ENCODE measurements at regions not wholly inside any gene's neighbourhood (a gene's known extent, or its start where the extent isn't known, plus 50 kb on each side); places are given as distances from the start of the nearest gene placed in this dataset.

- no peak for DNase-seq (ENCODE audit: low read depth in 2 of 2)
Observed at GRCh38 chr10:4492202-4492601, 333.8 kb upstream of the AKR1E2 start.

DNA sequence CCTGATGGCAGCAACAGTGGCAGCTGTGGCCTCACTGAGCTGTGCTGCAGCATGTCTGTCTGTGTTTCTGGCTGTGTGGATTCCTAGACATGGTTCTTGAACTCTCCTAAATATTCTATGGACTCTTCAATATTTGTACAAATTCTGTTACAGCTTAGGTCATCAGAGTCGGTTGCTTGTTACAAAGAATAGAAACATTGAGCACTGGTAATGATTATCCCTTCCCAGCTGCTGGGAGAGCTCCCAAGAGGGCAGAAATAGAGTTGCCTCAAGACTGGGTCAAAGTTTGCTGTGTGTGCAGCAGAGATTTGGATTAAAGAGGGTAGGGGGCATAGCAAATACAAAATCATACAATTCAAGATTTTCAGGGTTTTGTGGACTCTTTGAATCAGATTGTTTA lies 337.1 kb upstream of the AKR1E2 start:
- DNase-seq (ENCODE audit: low read depth in 2 of 2), result no peak

GRCh38 chr10:4485636-4486035 lies 340.4 kb upstream of the AKR1E2 start:
- DNase-seq (ENCODE audit: low read depth in 2 of 2), result no peak

DNA sequence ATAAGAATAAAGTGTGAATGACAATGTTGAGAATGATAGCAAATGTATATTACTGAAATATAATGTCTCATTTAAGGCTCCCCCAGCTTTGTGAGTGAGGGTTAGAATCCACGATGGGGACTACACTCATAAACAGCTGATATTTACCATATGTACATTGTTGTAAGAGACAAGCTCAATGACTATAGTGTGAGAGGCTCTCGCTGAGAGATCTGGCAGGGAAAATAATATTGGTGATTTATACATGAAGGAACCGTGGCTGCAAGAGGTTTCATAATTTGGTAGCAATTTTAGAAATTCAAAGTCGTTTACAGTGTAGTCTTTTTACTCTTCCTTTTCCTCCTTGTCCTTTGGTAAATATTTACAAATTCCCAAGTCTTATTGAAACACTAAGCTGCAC lies 342.2 kb upstream of the AKR1E2 start:
- no peak for DNase-seq (ENCODE audit: low read depth in 2 of 2)

DNA sequence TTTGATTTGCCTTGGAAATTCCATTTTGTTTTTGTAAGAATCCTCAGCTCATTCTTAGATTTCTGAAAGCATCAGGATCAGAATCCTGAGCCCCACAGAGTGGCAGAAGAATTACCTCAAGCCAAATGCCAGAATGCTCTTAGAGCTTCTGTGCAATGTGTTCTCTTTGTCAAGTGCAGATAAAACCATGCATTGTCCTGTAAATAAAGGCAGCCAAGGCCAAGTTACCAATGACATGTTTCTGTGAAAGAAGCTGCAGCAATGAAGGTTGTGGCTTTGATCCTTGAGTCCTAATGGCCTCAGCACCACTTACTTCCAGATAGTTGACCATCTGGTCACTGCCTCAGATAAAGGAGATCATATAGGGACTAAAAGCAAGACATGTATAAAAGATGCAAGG lies 343.3 kb upstream of the AKR1E2 start:
- no peak for DNase-seq (ENCODE audit: low read depth in 2 of 2)

- DNase-seq (ENCODE audit: low read depth in 2 of 2), result no peak
Observed at GRCh38 chr10:4481192-4481591, 344.8 kb upstream of the AKR1E2 start.

- DNase-seq (ENCODE audit: low read depth in 2 of 2), result no peak
Observed at GRCh38 chr10:4479342-4479741, 346.7 kb upstream of the AKR1E2 start.

- no peak for DNase-seq (ENCODE audit: low read depth in 2 of 2)
Observed at GRCh38 chr10:4477664-4478063, 348.3 kb upstream of the AKR1E2 start.

GRCh38 chr10:4475827-4476490 lies 350.0 kb upstream of the AKR1E2 start:
- DNase-seq (ENCODE audit: low read depth in 2 of 2), result no peak

DNA sequence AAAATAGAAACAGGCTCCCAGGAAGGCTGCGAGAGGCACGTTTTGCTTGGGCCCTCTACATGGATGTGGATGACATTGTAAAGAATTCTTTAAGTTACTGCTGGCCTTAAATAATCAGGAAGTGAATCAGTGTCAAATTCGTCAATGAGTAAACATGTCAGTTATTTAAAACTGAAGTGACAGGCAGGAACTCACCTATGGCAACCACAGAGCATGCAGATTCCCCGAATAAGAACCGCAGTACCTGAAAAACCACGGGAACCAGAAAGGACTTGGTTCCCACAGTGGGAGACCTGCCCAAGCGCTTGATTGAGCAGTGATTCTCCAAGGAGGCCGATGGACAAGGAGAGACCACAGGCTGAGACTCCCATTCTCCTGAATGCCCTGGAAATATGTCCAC lies 351.2 kb upstream of the AKR1E2 start:
- DNase-seq (ENCODE audit: low read depth in 2 of 2), result peak in 1 of 2 donors; percentile 38

GRCh38 chr10:4473977-4474376 lies 352.0 kb upstream of the AKR1E2 start:
- no peak for DNase-seq (ENCODE audit: low read depth in 2 of 2)

- DNase-seq (ENCODE audit: low read depth in 2 of 2), result no peak
Observed at GRCh38 chr10:4472190-4472904, 353.7 kb upstream of the AKR1E2 start.

- no peak for DNase-seq (ENCODE audit: low read depth in 2 of 2)
Observed at GRCh38 chr10:4470231-4470835, 355.7 kb upstream of the AKR1E2 start.

GRCh38 chr10:4467481-4467880 lies 358.5 kb upstream of the AKR1E2 start:
- no peak for DNase-seq (ENCODE audit: low read depth in 2 of 2)

DNA sequence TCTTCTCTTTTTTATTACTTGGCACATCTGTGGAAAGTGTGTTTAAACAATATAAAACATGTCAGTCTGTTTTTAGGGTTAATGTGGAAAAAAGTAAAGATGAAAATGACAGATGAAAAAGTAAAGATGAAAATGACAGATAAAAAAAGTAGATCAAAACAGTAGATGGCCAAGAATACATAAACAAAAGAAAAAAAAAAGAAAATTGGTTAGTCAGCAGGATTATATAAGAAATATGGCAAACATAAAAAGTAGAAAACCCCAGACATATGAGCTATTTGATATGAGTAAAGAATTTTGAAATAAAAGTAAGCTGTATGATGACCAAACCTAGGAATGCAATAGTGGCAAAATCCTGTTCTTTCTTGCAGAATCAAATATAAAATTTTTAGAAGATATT lies 365.7 kb upstream of the AKR1E2 start:
- DNase-seq (ENCODE audit: low read depth in 2 of 2), result no peak

GRCh38 chr10:4459531-4459930 lies 366.5 kb upstream of the AKR1E2 start:
- DNase-seq (ENCODE audit: low read depth in 2 of 2), result peak in 1 of 2 donors; percentile 16

DNA sequence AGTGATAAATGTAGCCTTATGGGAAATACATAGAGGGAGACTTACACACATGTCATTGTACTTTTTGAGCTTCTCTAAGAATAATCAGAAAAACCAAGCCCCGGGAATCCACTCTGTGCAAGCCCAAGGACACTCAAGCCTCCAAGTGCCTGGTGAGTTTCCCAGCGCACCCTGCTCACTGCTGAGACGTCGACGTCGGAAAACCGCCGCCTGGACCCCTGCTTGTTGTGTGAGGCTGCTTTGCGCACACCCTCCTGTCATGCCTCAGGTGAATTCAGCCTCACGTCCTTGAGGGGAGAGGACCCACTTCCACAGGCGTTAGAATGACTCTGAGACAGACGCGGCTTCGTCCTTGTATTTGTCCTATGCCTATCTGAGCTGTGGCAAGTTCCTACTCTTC lies 368.4 kb upstream of the AKR1E2 start:
- DNase-seq (ENCODE audit: low read depth in 2 of 2), result no peak

GRCh38 chr10:4456776-4457175 lies 369.2 kb upstream of the AKR1E2 start:
- no peak for DNase-seq (ENCODE audit: low read depth in 2 of 2)

DNA sequence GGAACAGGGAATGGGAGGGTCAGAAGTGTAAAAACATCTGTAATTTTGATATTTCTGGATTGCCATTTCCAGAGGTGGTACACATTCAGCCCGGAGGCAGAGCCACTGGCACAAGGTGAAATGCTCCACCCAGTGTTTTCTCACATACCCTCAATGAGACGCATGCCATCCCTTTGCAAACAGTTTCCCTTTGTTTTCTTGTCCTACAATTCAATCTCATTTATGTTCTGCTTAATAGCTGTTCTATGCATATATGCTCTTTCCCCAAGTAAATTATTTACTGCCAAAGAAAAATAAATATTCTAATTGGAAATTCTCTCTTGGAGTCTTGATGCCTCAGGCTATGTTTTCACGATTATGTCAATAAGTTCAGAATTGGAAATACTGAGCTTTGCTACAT lies 369.7 kb upstream of the AKR1E2 start:
- DNase-seq (ENCODE audit: low read depth in 2 of 2), result no peak

DNA sequence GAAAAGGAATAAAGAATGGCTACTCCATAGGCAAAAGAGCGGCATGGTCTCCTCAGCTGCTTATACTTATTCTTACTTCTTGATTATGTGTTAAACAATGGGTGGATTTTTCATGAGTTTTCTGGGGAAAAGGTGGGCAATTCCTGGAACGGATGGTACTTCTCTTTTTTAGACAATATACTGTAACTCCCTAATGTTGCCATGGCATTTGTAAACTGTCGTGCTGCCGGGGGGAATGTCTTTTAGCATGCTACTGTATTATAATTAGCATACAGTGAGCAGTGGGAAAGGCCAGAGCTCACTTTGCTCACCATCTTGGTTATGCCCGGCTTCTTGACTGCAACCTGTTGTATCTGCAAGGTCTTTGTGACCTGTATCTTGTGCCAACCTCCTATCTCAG lies 372.1 kb upstream of the AKR1E2 start:
- DNase-seq (ENCODE audit: low read depth in 2 of 2), result no peak

DNA sequence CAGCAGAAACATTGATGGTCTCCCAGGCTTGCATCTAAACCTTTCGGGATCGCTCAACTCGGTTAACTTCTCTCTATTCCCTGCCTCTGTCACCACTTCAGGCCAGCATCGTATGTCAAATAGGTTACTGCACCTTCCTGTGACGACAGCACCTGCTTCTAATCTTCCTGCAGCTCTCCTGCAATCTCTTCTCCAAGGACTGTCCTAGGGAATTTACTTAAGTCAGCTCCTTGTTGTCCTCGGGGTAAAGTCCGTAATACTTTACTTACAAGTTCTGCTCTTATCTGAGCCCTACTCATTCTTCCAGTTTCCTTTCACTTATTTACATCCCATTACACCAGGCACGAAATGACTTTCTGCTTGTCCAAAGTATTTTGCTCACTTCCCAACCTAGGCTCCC lies 372.7 kb upstream of the AKR1E2 start:
- no peak for DNase-seq (ENCODE audit: low read depth in 2 of 2)

- DNase-seq (ENCODE audit: low read depth in 2 of 2), result peak; percentile 85 to 94
Observed at GRCh38 chr10:4450981-4451908, 374.8 kb upstream of the AKR1E2 start.

All from dermis microvascular lymphatic vessel endothelial cell (primary cell).